OCI-LY7 (cell line): ENCODE measurements at regions not wholly inside any gene's neighbourhood (a gene's known extent, or its start where the extent isn't known, plus 50 kb on each side); places are given as distances from the start of the nearest gene placed in this dataset.

Source experiments
- CTCF ChIP-seq: fragments of 200-600 bp; sonication (generic); conservative IDR thresholded peaks from 2 replicates; pipeline ENCODE4 v1.5.1; 2014; ENCODE audit warnings: mild to moderate bottlenecking, antibody characterized with exemption, low read length, moderate library complexity, mixed read lengths
- EZH2phosphoT487 ChIP-seq: fragments of 200-600 bp; sonication (generic); IDR thresholded peaks from 2 replicates; pipeline ENCODE4 v1.6.1; 2018; ENCODE audit warnings: low read depth, borderline replicate concordance, mild to moderate bottlenecking, mixed run types, antibody characterized with exemption, low read length, moderate library complexity, mixed read lengths

GRCh38 chr1:5757187-5757805 is 234.9 kb downstream of the NPHP4 start:
- no peak for TF ChIP-seq CTCF
- TF ChIP-seq EZH2phosphoT487, result no peak
